Stomach (tissue), 4 donors: ENCODE measurements at regions not wholly inside any gene's neighbourhood (a gene's known extent, or its start where the extent isn't known, plus 50 kb on each side); places are given as distances from the start of the nearest gene placed in this dataset.

Experiments
- CTCF ChIP-seq, 7 experiments: fragments of 450-650 bp in 4 of 7; fragments of 200-600 bp in 3 of 7; sonication (generic) in 3 of 7; IDR thresholded peaks; one replicate each; pipeline ENCODE4 v1.5.1; 2016 to 2019; ENCODE audit warnings: antibody characterized with exemption in 7 of 7, control low read depth in 2 of 7, mild to moderate bottlenecking in 1 of 7
- POLR2A ChIP-seq, 4 donors: fragments of 450-650 bp; IDR thresholded peaks; one replicate each; pipeline ENCODE4 v1.6.1; 2016; ENCODE audit warnings: antibody characterized with exemption in 4 of 4, control low read depth in 2 of 4, mild to moderate bottlenecking in 1 of 4, moderate library complexity in 1 of 4
- POLR2AphosphoS5 ChIP-seq, 3 donors: sonication (generic); formaldehyde crosslinking; IDR thresholded peaks; one replicate each; pipeline ENCODE4 v1.6.1; 2016; ENCODE audit warnings: antibody characterized with exemption in 3 of 3

DNA sequence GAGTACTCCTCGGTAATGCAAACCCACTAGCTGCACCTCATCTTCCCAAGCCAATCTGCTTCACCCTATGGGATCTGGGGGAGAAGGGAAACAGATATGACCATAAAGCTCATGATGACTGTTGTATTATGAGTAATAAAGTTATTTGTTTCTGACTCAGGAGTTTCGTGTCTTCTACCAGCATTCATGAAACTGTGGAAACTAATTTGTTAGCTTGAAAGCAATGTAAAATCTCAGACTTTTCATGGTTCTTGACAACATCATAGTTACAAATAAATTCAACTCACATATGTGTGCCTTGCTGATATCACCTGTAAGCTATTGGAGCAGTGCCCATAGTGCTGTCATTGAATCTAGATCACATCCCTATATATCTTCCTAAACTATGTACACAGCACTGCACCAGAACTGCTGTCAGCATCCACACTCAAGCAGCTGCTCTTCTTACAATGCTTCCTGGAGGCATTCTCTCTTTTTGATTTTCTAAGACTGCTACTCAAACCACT lies 135.6 kb upstream of the KYNU start:
- TF ChIP-seq POLR2A (IDR thresholded peaks at IDR 0.05) (no peak), CTCF (IDR thresholded peaks at IDR 0.05) (no peak), POLR2AphosphoS5 (IDR thresholded peaks at IDR 0.05) (no peak)
